G401.6 (cell line): ENCODE measurements at regions not wholly inside any gene's neighbourhood (a gene's known extent, or its start where the extent isn't known, plus 50 kb on each side); places are given as distances from the start of the nearest gene placed in this dataset.
"Not testable (repeated sequence)": the region's sequence is repeated elsewhere in the genome, so short reads cannot be mapped to it uniquely, and the experiment has no call there.

Experiments
- FAIRE-seq: peaks from 2 replicates; lab custom pipeline; 2012; peaks lifted over from hg19 to GRCh38; lab: Jason Lieb, UNC

DNA sequence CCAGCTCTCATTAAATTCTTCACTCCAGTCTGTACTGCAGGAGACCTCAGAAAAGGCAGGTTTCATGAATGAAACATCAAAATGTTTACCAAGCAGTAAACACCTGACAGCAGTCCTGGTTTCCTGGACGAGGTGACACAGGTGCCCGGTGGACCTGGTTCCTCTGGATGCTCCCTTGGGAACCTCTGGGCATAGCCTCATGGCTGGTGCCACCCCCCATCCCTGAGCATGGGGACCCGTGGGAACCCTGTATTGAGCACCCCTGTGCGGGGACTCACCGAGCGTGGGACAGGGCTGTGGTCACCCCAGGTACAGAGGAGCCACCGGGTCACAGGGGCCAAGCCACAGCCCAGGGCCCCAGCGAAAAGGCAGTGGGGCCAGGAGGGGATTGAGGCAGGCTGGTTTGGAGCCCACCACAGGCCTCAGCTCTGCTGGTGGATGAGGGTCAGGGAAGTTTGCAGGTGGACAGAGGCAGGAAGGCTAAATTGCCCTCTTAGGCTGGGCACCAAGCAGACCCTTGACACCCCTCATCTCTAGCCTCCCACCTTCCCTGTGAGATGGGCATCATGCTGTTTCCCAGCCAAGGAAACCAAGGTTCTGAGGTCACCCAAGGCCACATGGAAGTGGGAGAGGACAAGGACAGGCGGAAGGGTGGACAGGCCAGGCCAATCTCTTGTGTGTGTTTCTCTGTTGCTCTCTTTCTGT, 158.4 kb downstream of the PTPRU start:
- FAIRE-seq = no peak

GRCh38 chr1:29393451-29393826, 157.1 kb downstream of the PTPRU start:
- FAIRE-seq = no peak

- no peak for FAIRE-seq
Measured at GRCh38 chr1:29392486-29393450, 156.4 kb downstream of the PTPRU start.

DNA sequence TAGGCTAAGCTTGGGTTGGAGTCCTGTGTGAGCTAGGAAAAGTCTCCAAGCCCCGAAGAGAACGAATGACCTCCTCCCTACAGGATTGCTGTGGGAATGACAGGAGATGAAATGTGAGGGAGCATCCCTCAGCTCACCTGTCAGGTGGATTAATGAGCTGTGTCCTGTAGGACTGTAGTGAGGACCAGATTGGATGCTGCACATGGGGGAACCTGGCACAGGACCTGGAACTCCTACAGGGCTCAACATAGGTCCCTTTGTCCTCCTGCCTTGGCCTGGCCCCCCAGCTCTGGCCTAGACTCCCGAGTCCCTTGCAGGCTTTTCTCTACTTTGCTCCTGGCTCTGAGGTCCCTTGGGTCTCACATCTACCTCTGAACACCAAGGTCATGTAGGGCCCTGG, 155.7 kb downstream of the PTPRU start:
- FAIRE-seq = no peak

- FAIRE-seq = no peak
Measured at GRCh38 chr1:29391362-29391880, 155.1 kb downstream of the PTPRU start.

GRCh38 chr1:29390491-29391361, 154.4 kb downstream of the PTPRU start:
- FAIRE-seq = no peak

GRCh38 chr1:29390075-29390474, 153.8 kb downstream of the PTPRU start:
- no peak for FAIRE-seq

- FAIRE-seq = no peak
Measured at GRCh38 chr1:29389533-29390041, 153.3 kb downstream of the PTPRU start.

DNA sequence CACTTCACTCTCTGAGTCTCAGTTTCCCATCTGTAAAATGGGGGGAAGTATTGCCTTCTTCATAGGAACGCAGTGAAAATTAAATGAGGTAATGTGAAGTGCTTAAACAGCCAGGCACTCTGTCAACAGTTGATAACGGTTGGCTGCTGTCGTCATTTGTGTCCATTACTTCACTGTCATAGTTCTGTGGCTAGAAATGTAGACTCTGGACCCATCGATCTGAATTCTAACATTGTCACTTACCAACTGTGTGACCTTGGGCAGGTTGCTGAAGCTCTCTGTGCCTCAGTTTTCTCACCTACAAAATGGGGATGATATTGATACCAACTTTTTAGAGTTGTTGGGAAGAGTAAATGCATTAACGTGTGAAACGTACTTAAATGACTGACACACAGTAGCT, 152.6 kb downstream of the PTPRU start:
- FAIRE-seq = no peak

DNA sequence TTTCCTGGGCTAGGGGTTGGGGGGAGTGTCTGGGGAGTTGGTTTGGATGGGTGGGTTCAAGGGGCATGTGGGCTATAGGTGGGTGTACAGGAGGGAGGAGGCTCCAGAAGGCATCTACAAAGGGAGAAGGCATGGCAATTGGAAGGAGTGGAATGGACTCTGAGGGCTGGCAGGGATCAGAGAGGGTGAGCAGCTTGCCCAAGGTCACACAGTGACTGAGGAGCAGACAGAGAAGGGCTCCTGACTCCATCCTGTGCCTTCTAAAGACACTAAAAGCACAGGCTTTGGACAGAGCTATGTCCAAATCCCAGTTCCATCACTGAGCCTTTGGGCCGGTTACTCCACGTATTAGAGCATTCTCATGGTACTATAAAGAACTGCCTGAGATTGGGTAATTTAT, 151.8 kb downstream of the PTPRU start:
- FAIRE-seq = no peak

GRCh38 chr1:29387210-29387609, 150.9 kb downstream of the PTPRU start:
- no peak for FAIRE-seq

DNA sequence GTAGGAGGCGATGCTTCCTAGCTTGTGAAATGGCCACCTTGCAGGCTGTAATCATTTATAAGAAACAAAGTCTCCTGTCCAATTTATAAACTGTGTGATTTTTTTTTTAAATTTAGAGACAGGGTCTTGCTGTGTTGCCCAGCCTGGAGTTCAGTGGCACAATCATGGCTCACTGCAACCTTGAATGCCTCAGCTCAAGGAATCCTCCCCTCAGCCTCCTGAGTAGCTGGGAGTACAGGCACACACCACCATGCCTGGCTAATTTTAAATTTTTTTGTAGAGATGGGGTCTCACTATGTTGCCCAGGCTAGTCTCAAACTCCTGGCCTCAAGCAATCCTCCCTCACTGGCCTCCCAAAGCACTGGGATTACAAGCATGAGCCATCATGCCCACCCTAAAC, 150.1 kb downstream of the PTPRU start:
- FAIRE-seq = not testable (repeated sequence)

DNA sequence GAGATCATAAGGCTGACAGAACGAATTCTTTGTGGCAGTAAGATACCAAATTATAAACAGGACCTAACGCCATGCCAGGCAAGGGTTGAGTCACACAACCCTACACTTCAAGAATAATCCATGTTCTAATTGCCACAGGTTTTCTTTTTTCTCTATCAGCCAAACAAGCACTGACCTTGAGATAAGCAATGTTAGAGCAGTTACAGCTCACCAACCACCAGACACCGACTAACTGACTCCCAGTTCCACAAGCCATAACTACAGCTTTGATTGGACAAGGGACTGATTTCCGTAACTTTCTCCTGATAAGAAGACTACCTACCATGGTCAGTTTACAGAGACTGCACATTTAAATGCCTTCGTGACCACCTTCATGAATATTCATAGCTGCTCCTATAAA, 149.6 kb downstream of the PTPRU start:
- no peak for FAIRE-seq

DNA sequence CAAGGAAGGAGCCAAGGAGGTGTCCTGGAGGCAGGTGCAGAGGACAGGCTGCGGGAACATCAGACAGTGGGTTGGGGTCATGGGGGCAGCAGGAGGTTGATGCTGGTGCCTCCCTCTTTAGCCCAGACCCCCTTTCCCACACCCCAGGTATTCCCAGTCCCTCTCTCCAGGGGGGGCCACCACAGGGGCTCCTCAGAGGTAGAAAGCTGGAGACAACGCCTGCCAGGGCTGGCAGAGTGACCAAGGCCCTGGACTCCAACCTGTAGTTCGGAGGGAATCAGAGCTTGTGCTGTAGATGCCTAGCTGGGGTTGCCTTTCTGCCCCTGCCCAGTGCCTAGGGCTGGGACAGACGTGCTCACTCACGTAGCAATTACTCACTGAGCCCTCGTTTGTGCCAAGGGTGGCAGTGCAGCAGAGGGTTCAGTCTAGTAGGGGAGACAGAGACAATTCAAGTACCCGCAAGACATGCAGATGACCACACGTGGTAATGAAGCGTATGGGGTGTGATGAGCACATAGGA, 148.2 kb downstream of the PTPRU start:
- FAIRE-seq = no peak

DNA sequence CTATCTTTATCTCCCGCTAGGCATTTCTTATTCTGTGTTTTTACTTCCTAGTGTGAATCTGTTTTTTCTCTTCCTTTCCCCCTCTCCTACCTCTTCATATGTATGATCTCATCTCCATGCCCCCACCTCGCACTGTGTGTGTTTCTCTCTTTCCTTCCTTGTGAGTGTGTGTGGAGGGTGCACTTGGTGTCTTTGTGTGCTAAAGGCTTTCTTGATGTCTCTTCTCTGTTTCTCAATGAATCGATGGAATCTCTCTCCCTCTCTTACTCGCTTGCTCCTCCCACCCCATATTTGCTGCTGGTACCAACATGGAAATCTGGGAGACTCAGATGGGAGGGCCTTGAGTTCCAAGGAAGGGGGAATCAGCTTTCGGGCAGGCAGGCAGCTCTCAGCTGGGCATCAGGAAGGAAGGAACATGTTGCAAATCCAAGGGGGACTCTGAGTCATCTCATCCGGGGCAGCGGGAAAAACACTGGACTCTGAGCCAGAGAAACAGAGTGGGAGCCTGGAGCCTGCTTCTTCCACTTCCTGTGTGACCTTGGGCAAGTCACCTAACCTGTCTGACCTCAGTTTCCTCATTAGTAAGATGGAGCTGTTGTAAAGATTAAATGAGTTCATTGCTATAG, 147.5 kb downstream of the PTPRU start:
- no peak for FAIRE-seq

- FAIRE-seq = no peak
Measured at GRCh38 chr1:29382851-29383745, 146.8 kb downstream of the PTPRU start.

DNA sequence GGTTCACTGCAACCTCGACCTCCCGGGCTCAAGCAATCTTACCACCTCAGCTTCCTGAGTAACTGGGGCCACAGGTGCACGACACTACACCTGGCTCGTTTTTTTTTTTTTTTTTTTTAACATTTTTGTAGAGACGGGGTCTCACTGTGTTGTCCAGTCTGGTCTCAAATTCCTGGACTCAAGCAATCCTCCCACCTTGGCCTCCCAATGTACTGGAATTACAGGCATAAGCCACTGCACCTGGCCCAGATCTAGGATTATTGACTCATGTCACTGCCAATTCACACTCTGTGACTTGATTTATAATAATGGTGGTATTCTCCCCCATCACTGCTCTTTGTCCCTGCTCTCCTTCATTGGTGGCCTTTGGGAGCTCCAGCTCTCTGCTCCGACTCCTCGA, 145.1 kb downstream of the PTPRU start:
- FAIRE-seq = no peak

- FAIRE-seq = no peak
Measured at GRCh38 chr1:29380532-29380931, 144.2 kb downstream of the PTPRU start.

DNA sequence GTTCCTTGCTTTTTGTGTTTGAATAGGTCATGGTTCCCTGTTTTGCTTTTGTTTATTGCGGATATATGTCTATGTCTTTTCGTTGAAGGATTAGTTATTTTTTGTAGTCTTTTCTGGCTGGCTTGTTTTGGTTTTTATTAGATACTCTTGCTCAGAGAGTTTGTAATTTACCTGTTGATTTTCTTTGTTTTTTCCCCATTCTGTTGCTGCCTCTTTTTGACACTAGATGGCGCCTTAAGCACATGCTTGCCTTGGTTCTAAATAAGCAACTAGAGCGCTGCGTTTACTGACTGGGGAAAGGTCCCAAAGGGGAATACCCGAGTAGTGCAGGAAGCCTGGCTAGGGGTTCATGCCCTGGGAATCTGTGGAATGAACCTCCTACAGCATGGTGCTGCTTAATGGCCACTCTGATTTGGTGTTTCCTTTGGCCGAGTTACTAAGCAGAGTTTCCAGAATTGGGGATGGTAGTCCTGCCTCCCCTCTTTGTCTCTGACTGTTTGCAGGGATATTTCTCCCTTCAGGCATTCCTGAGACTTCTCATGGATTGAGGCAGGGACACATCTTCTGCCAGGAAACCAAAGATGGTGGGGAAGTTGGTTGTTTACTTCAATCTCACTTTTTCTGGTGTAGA, 143.2 kb downstream of the PTPRU start:
- peak; percentile 79 for FAIRE-seq
